ENCODE measurements at regions not wholly inside any gene's neighbourhood (a gene's known extent, or its start where the extent isn't known, plus 50 kb on each side); places are given as distances from the start of the nearest gene placed in this dataset.

DNA sequence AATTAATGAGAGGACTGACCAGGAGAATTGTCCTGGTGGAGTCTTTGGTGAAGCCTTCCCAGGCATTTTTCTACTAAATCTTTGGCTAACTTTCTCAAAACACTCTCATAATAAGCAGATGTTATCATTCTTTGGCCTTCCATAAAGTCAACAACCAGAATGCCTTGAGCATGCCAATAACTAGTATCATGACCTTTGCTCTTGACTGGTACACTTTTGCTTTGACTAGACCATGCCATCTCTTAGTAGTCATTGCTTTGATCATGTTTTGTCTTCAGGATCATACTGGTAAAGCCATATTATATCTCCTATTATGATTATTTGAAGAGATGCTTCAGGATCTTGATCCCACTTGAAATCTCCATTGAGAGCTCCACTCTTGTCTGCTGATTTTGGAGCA, 506.9 kb downstream of the ELAVL2 start:
- TF ChIP-seq, protein P1, sequence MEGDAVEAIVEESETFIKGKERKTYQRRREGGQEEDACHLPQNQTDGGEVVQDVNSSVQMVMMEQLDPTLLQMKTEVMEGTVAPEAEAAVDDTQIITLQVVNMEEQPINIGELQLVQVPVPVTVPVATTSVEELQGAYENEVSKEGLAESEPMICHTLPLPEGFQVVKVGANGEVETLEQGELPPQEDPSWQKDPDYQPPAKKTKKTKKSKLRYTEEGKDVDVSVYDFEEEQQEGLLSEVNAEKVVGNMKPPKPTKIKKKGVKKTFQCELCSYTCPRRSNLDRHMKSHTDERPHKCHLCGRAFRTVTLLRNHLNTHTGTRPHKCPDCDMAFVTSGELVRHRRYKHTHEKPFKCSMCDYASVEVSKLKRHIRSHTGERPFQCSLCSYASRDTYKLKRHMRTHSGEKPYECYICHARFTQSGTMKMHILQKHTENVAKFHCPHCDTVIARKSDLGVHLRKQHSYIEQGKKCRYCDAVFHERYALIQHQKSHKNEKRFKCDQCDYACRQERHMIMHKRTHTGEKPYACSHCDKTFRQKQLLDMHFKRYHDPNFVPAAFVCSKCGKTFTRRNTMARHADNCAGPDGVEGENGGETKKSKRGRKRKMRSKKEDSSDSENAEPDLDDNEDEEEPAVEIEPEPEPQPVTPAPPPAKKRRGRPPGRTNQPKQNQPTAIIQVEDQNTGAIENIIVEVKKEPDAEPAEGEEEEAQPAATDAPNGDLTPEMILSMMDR (IDR thresholded peaks at IDR 0.05; ENCODE audit: insufficient read depth, low read depth, low read length): no peak
- no peaks in the 10 kb centered on the region for H3K36me3 ChIP-seq (ENCODE audit: control insufficient read depth, insufficient read depth, low read length)
- no peak overlapping the region for H3K4me3 ChIP-seq (ENCODE audit: low read depth, low read length)
- ChIA-PET CTCF (no interaction called here), POLR2A (no interaction called here)
- no peak for DNase-seq (ENCODE audit: low read depth)
- no peaks in the 10 kb centered on the region for H3K27me3 ChIP-seq (ENCODE audit: control insufficient read depth, insufficient read depth, low read length)

DNA sequence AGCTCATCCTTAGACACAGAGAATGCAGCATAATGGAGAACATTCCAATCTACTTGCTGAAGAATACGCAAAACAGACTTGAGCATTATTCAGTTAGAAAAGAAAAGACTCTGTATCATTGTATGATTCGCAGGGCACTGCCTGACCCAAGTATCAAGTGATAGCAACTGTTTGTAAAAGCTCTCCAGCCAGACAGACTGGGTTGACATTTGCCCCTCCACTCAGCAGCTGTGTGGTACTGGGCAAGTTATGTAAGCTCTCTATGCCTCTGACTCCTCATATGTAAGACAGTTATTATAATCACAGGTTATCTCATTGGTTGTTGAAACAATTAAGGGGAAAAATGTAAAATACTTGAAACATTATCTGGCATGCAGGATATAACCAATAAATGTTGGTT, 505.0 kb downstream of the ELAVL2 start:
- no peak for DNase-seq (ENCODE audit: low read depth)
- H3K27me3 ChIP-seq (ENCODE audit: control insufficient read depth, insufficient read depth, low read length): no peaks in the 10 kb centered on the region

GRCh38 chr9:23322392-23322791, 503.6 kb downstream of the ELAVL2 start:
- Histone ChIP-seq H3K36me3 (ENCODE audit: control insufficient read depth, insufficient read depth, low read length) (no peaks in the 10 kb centered on the region), H3K27me3 (ENCODE audit: control insufficient read depth, insufficient read depth, low read length) (no peaks in the 10 kb centered on the region), H3K4me3 (ENCODE audit: low read depth, low read length) (no peak overlapping the region)
- TF ChIP-seq, protein P1 (IDR thresholded peaks at IDR 0.05; ENCODE audit: insufficient read depth, low read depth, low read length): no peak
- POLR2A ChIA-PET: no interaction called here
- CTCF ChIA-PET: no interaction called here
- DNase-seq (ENCODE audit: low read depth): no peak

More for the DNA sequence above, 505.0 kb downstream of the ELAVL2 start:
- CTCF ChIA-PET: no interaction called here
- Histone ChIP-seq H3K36me3 (ENCODE audit: control insufficient read depth, insufficient read depth, low read length) (no peaks in the 10 kb centered on the region), H3K4me3 (ENCODE audit: low read depth, low read length) (no peak overlapping the region)
- TF ChIP-seq, protein P1 (IDR thresholded peaks at IDR 0.05; ENCODE audit: insufficient read depth, low read depth, low read length): no peak
- POLR2A ChIA-PET: no interaction called here

DNA sequence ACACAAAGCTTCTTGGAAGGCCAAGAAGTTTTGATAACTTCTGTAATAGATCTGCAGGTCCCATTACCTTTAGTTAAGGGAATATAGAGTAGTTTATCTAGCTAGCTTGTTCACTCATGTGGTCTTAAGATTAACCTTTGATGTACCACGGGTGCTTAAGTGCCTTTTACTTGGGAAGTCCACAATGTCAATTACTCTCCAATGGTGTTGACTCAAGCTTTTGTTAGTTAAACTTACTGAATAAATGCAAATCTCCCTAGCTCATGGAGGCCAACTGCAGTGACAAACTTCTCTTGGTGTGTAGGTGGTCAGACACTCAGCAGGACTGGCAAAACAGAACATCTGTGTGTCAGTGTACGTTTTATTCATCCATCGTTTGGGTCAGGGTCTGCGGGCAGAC, 501.5 kb downstream of the ELAVL2 start:
- H3K27me3 ChIP-seq (ENCODE audit: control insufficient read depth, insufficient read depth, low read length): no peaks in the 10 kb centered on the region
- CTCF ChIA-PET: interaction anchor here (1.1 kb wide), 1 partner anchor 14 kb away, joined by 3 read pairs; no protein-coding TSS in a partner anchor

DNA sequence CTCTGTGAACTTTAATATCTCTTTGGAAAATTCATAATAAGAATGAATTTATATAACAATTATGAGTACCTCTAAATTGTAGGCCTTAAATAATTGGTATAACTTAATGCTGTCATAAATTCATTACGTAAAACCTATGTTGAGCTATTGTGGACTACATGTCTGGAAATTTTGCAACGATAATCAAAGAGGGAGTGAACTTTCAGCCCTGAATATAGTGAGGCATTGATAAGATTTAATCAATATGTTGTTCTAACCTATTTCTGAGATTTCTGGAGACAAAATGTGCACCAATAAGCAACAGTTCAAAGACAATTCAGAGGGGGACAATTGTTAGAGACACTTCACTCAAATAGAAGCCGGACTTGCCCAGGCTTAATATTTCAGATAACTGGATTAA, 499.4 kb downstream of the ELAVL2 start:
- POLR2A ChIA-PET: no interaction called here

More for the DNA sequence above, 501.5 kb downstream of the ELAVL2 start:
- H3K36me3 ChIP-seq (ENCODE audit: control insufficient read depth, insufficient read depth, low read length): no peaks in the 10 kb centered on the region
- TF ChIP-seq, protein P1 (IDR thresholded peaks at IDR 0.05; ENCODE audit: insufficient read depth, low read depth, low read length): no peak
- POLR2A ChIA-PET: no interaction called here
- H3K4me3 ChIP-seq (ENCODE audit: low read depth, low read length): no peak overlapping the region
- no peak for DNase-seq (ENCODE audit: low read depth)

More for the DNA sequence above, 499.4 kb downstream of the ELAVL2 start:
- Histone ChIP-seq H3K27me3 (ENCODE audit: control insufficient read depth, insufficient read depth, low read length) (no peaks in the 10 kb centered on the region), H3K4me3 (ENCODE audit: low read depth, low read length) (no peak overlapping the region), H3K36me3 (ENCODE audit: control insufficient read depth, insufficient read depth, low read length) (no peaks in the 10 kb centered on the region)
- no peak for DNase-seq (ENCODE audit: low read depth)
- TF ChIP-seq, protein P1 (IDR thresholded peaks at IDR 0.05; ENCODE audit: insufficient read depth, low read depth, low read length): no peak
- CTCF ChIA-PET: no interaction called here
